H1 (cell line): ENCODE measurements at regions not wholly inside any gene's neighbourhood (a gene's known extent, or its start where the extent isn't known, plus 50 kb on each side); places are given as distances from the start of the nearest gene placed in this dataset.

ENCODE experiments used
- CTCF ChIA-PET: fragments of 300-600 bp; sonication (Branson Sonifier 250); formaldehyde crosslinking; loops from one replicate; lab custom pipeline; 2021; ENCODE audit not compliant: partially characterized antibody; lab: Charles Lee
- POLR2A ChIA-PET: fragments of 300-600 bp; sonication (Branson Sonifier 250); formaldehyde crosslinking; loops from one replicate; lab custom pipeline; 2021; ENCODE audit warnings: inconsistent platforms; ENCODE audit not compliant: partially characterized antibody; lab: Charles Lee
- DNase-seq, 2 experiments: peaks; one replicate each; pipeline versions ENCODE4 v3.0.0 to v3.0.0-alpha.2; 2010 to 2022; ENCODE audit warnings: low spot score in 2 of 2, low read depth in 1 of 2, mixed read lengths in 1 of 2
- FAIRE-seq: peaks from 2 replicates; lab custom pipeline; 2011; peaks lifted over from hg19 to GRCh38; lab: Jason Lieb, UNC
- H2AFZ ChIP-seq: 2 replicates; pipeline ENCODE4 v1.8.1; 2012; ENCODE audit warnings: low read length, inconsistent platforms
- H2AK5ac ChIP-seq: 2 replicates; pipeline ENCODE4 v1.6.1; 2013; ENCODE audit warnings: low read depth, low read length
- H2BK120ac ChIP-seq: replicated peaks from 2 replicates; pipeline ENCODE3; 2013; ENCODE audit warnings: low read depth, low read length, inconsistent platforms
- H2BK12ac ChIP-seq: 2 replicates; pipeline ENCODE4 v1.6.1; 2013; ENCODE audit warnings: low read depth, low read length
- H2BK15ac ChIP-seq: 2 replicates; pipeline ENCODE4 v1.6.1; 2013; ENCODE audit warnings: low read length
- H2BK20ac ChIP-seq: 2 replicates; pipeline ENCODE4 v1.6.1; 2013; ENCODE audit warnings: low read length
- H2BK5ac ChIP-seq: 2 replicates; pipeline ENCODE4 v1.6.1; 2013; ENCODE audit warnings: low read depth, low read length
- H3K14ac ChIP-seq: 2 replicates; pipeline ENCODE4 v1.6.1; 2013; ENCODE audit warnings: inconsistent platforms; ENCODE audit not compliant: insufficient read length
- H3K18ac ChIP-seq: 2 replicates; pipeline ENCODE4 v1.6.1; 2013; ENCODE audit warnings: low read length; ENCODE audit errors: extremely low read depth
- H3K23ac ChIP-seq: 2 replicates; pipeline ENCODE4 v1.6.1; 2013; ENCODE audit warnings: inconsistent platforms; ENCODE audit not compliant: insufficient read length
- H3K23me2 ChIP-seq: 2 replicates; pipeline ENCODE4 v1.6.1; 2013; ENCODE audit warnings: low read depth, low read length
- H3K27ac ChIP-seq: 2 replicates; pipeline ENCODE4 v1.6.1; 2011; ENCODE audit warnings: low read depth, low read length, inconsistent platforms
- H3K27me3 ChIP-seq, 4 experiments: replicated peaks in 1 of 4; 1 replicate in 1 of 4; 2 replicates in 3 of 4; pipeline versions ENCODE4 v1.6.1 to v1.8.1; 2011 to 2013; ENCODE audit warnings: low read length in 3 of 4, mild to moderate bottlenecking in 3 of 4, inconsistent platforms in 2 of 4, mixed read lengths in 2 of 4, moderate library complexity in 1 of 4; ENCODE audit not compliant: control insufficient read depth in 3 of 4, insufficient read depth in 3 of 4; ENCODE audit errors: extremely low read depth in 1 of 4
- H3K36me3 ChIP-seq, 4 experiments: 2 replicates each; pipeline versions ENCODE4 v1.6.1 to v1.8.1; 2011 to 2013; ENCODE audit warnings: mild to moderate bottlenecking in 4 of 4, low read length in 3 of 4, moderate library complexity in 2 of 4, control low read depth in 1 of 4, inconsistent platforms in 1 of 4; ENCODE audit not compliant: insufficient read depth in 4 of 4, control insufficient read depth in 2 of 4
- H3K4ac ChIP-seq: replicated peaks from 2 replicates; pipeline ENCODE3; 2013; ENCODE audit warnings: low read length, low read depth, mixed read lengths, inconsistent platforms; ENCODE audit not compliant: insufficient read length
- H3K4me1 ChIP-seq, 4 experiments: replicated peaks in 1 of 4; 1 replicate in 1 of 4; 2 replicates in 3 of 4; pipeline versions ENCODE4 v1.6.1 to v1.8.1; 2011 to 2013; ENCODE audit warnings: low read length in 3 of 4, inconsistent platforms in 2 of 4, mixed read lengths in 1 of 4; ENCODE audit not compliant: insufficient read depth in 4 of 4, control insufficient read depth in 3 of 4
- H3K4me2 ChIP-seq, 2 experiments: 2 replicates each; pipeline versions ENCODE4 v1.6.1 to v1.8.1; 2011 to 2013; ENCODE audit warnings: low read depth in 2 of 2, low read length in 2 of 2, control low read depth in 1 of 2, inconsistent platforms in 1 of 2, mild to moderate bottlenecking in 1 of 2; ENCODE audit not compliant: insufficient read depth in 1 of 2
- H3K4me3 ChIP-seq, 4 experiments: fragments of 200-600, 300-600 bp in 1 of 4; sonication (generic), shearing (Covaris generic), sonication (Bioruptor Twin) in 1 of 4; 2 replicates each; pipeline versions ENCODE4 v1.5.1 to v1.8.1; 2011 to 2016; ENCODE audit warnings: low read length in 4 of 4, low read depth in 3 of 4, control low read depth in 2 of 4, inconsistent platforms in 2 of 4, mild to moderate bottlenecking in 2 of 4, mixed read lengths in 1 of 4, moderate library complexity in 1 of 4; ENCODE audit not compliant: insufficient read depth in 2 of 4; ENCODE audit errors: extremely low read depth in 1 of 4
- H3K56ac ChIP-seq: replicated peaks from 2 replicates; pipeline ENCODE3; 2013; ENCODE audit warnings: low read depth, mild to moderate bottlenecking, mixed read lengths, low read length, inconsistent platforms; ENCODE audit not compliant: insufficient read length
- H3K79me1 ChIP-seq: 2 replicates; pipeline ENCODE4 v1.6.1; 2013; ENCODE audit warnings: low read depth, low read length, control low read depth
- H3K79me2 ChIP-seq, 2 experiments: 2 replicates each; pipeline versions ENCODE4 v1.6.1 to v1.8.1; 2012 to 2013; ENCODE audit warnings: low read length in 2 of 2, mild to moderate bottlenecking in 2 of 2, inconsistent platforms in 1 of 2; ENCODE audit not compliant: insufficient read depth in 2 of 2, control insufficient read depth in 1 of 2
- H3K9ac ChIP-seq, 4 experiments: replicated peaks in 1 of 4; 1 replicate in 1 of 4; 2 replicates in 3 of 4; pipeline versions ENCODE4 v1.6.1 to v1.8.1; 2011 to 2013; ENCODE audit warnings: low read depth in 3 of 4, low read length in 3 of 4, control low read depth in 2 of 4, mild to moderate bottlenecking in 2 of 4, moderate library complexity in 2 of 4, inconsistent platforms in 1 of 4; ENCODE audit errors: extremely low read depth in 1 of 4
- H3K9me3 ChIP-seq, 2 experiments: 2 replicates each; pipeline versions ENCODE4 v1.6.1 to v1.8.1; 2012 to 2013; ENCODE audit warnings: mild to moderate bottlenecking in 2 of 2, moderate library complexity in 2 of 2, control low read depth in 1 of 2, inconsistent platforms in 1 of 2, low read depth in 1 of 2, low read length in 1 of 2, mixed read lengths in 1 of 2; ENCODE audit not compliant: insufficient read depth in 2 of 2
- H4K20me1 ChIP-seq, 2 experiments: replicated peaks in 1 of 2; 2 replicates each; pipeline versions ENCODE3 to v1.8.1; 2011 to 2013; ENCODE audit warnings: inconsistent platforms in 2 of 2, low read length in 2 of 2, mild to moderate bottlenecking in 1 of 2; ENCODE audit not compliant: insufficient read depth in 2 of 2, control insufficient read depth in 1 of 2
- H4K5ac ChIP-seq: 2 replicates; pipeline ENCODE4 v1.6.1; 2013; ENCODE audit warnings: low read length, low read depth, mixed read lengths, inconsistent platforms; ENCODE audit not compliant: insufficient read length
- H4K8ac ChIP-seq: 2 replicates; pipeline ENCODE4 v1.8.0; 2013; ENCODE audit warnings: mild to moderate bottlenecking, moderate library complexity, low read length, inconsistent platforms; ENCODE audit not compliant: insufficient read depth; ENCODE audit errors: extremely low read depth
- H4K91ac ChIP-seq: replicated peaks from 2 replicates; pipeline ENCODE3; 2013; ENCODE audit warnings: low read length, mixed read lengths, inconsistent platforms; ENCODE audit not compliant: insufficient read length
- E2F6 ChIP-seq: IDR thresholded peaks from 2 replicates; pipeline ENCODE4 v1.6.1; 2012; ENCODE audit warnings: inconsistent platforms
- EGR1 ChIP-seq: IDR thresholded peaks from 2 replicates; pipeline ENCODE4 v1.6.1; 2011; ENCODE audit warnings: low read depth, low read length, borderline replicate concordance
- TBP ChIP-seq: IDR thresholded peaks from 2 replicates; pipeline ENCODE4 v1.6.1; 2011; ENCODE audit warnings: low read depth, low read length, improper control_type of control experiment
- WGBS, 2 experiments: shearing (Covaris generic) in 1 of 2; methylation state at CpG; one replicate each; pipeline versions ENCODE4 v1.1.6 to v1.1.7; 2013 to 2015; ENCODE audit warnings: low lambda C conversion rate in 2 of 2, mixed read lengths in 2 of 2, inconsistent platforms in 1 of 2, low coverage in 1 of 2, missing lambda C conversion rate in 1 of 2; ENCODE audit not compliant: insufficient replicate concordance in 2 of 2, insufficient coverage in 1 of 2, insufficient read length in 1 of 2; ENCODE audit errors: extremely low coverage in 1 of 2, missing lambda C conversion rate in 1 of 2; 5-methylcytosine and 5-hydroxymethylcytosine counted together

- no peak overlapping the region for H4K91ac ChIP-seq
- H3K79me1 ChIP-seq = no peaks in the 10 kb centered on the region
- no peak overlapping the region for H2BK120ac ChIP-seq
- H2BK20ac ChIP-seq = no peak overlapping the region
- no peak overlapping the region for H2AK5ac ChIP-seq
- no peaks in the 10 kb centered on the region for H3K4me1 ChIP-seq
- H3K36me3 ChIP-seq = no peaks in the 10 kb centered on the region
- no peak overlapping the region for H2AFZ ChIP-seq
- no peak overlapping the region for H3K56ac ChIP-seq
- no peak overlapping the region for H3K18ac ChIP-seq
- H3K79me2 ChIP-seq = no peaks in the 10 kb centered on the region
- H3K23me2 ChIP-seq = no peaks in the 10 kb centered on the region
- no peak for DNase-seq
- H3K4ac ChIP-seq = no peak overlapping the region
- H2BK5ac ChIP-seq = no peak overlapping the region
- FAIRE-seq = no peak
- POLR2A ChIA-PET = no interaction called here
- no peaks in the 10 kb centered on the region; a peak in 1 of 4 replicates for H3K9me3 ChIP-seq
- no peak overlapping the region for H2BK12ac ChIP-seq
- no peak overlapping the region for H4K8ac ChIP-seq
- H3K23ac ChIP-seq = no peak overlapping the region
- WGBS, 2 experiments = 95% methylated on average over 1 of the region's 1 CpG; no CpG with 5 or more reads in 1 of the 2 experiments
- no peak overlapping the region for H3K9ac ChIP-seq
- no peak overlapping the region for H3K27ac ChIP-seq
- H3K4me3 ChIP-seq = no peak overlapping the region
- H3K14ac ChIP-seq = no peak overlapping the region
- no peaks in the 10 kb centered on the region for H3K27me3 ChIP-seq
- no peaks in the 10 kb centered on the region for H4K20me1 ChIP-seq
- H2BK15ac ChIP-seq = no peak overlapping the region
- TF ChIP-seq TBP (no peak), EGR1 (no peak), E2F6 (no peak)
- no peak overlapping the region for H3K4me2 ChIP-seq
- CTCF ChIA-PET = no interaction called here
- no peak overlapping the region for H4K5ac ChIP-seq
These were observed 451.2 kb downstream of the SEMA3D start for GRCh38 chr7:84735677-84736076.
